ENCODE measurements at regions not wholly inside any gene's neighbourhood (a gene's known extent, or its start where the extent isn't known, plus 50 kb on each side); places are given as distances from the start of the nearest gene placed in this dataset.

DNA sequence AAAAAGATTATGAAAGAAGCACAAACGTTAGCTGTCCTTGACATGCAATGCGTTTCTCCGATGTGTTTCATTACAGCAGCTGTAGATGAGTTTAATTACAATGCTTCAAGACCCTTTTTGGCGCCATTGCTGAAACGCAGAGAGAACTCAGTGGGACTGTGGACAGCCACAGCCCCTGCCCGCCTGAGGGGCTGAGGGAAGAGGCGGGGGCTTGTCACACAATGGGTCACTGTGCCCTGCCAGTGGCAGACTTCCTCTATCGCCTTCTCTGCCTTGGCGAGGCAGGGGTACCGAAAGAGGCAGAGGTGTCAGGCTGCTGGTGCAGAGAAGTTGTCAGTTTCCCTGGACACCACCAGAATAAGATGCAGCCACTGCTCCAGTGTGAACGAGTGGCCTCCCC, 252.0 kb downstream of the NR2F2 start:
- TF ChIP-seq ELF4 (IDR thresholded peaks at IDR 0.05) = no peak
- no peak for TF ChIP-seq FOXM1 (IDR thresholded peaks at IDR 0.05; ENCODE audit: borderline replicate concordance)
- no peak for TF ChIP-seq HDGF (IDR thresholded peaks at IDR 0.05; ENCODE audit: borderline replicate concordance)

Measured in HEK293T (cell line).